Activated T-helper 17 cell treated with anti-CD3 and anti-CD28 coated beads, Interleukin-2, amount 50 U/mL, for 72 hours (primary cell): ENCODE measurements at regions not wholly inside any gene's neighbourhood (a gene's known extent, or its start where the extent isn't known, plus 50 kb on each side); places are given as distances from the start of the nearest gene placed in this dataset.
A peak's percentile ranks its signal among the peaks of the same experiment; 100 is the strongest.
"Not testable (repeated sequence)": the region's sequence is repeated elsewhere in the genome, so short reads cannot be mapped to it uniquely, and the experiment has no call there.

ENCODE experiments used
- ATAC-seq: fragments of 150-1000 bp; cut with Tn5 transposase; replicated peaks from 2 replicates; pipeline ENCODE4 v1.10.0; 2021; ENCODE audit warnings: mild to moderate bottlenecking, moderate library complexity
- H3K27ac Mint-ChIP-seq: one replicate; pipeline ENCODE4 v1.8.0; 2022; ENCODE audit warnings: mixed read lengths
- H3K27me3 Mint-ChIP-seq: one replicate; pipeline ENCODE4 v1.8.0; 2022; ENCODE audit warnings: mixed read lengths
- H3K36me3 Mint-ChIP-seq: one replicate; pipeline ENCODE4 v1.8.0; 2022; ENCODE audit warnings: low read depth, mild to moderate bottlenecking, mixed read lengths
- H3K4me1 Mint-ChIP-seq: one replicate; pipeline ENCODE4 v1.8.0; 2022; ENCODE audit warnings: mixed read lengths
- H3K4me3 Mint-ChIP-seq: one replicate; pipeline ENCODE4 v1.8.0; 2022; ENCODE audit warnings: mild to moderate bottlenecking, mixed read lengths
- H3K9me3 Mint-ChIP-seq: one replicate; pipeline ENCODE4 v1.8.0; 2022; ENCODE audit warnings: mixed read lengths

DNA sequence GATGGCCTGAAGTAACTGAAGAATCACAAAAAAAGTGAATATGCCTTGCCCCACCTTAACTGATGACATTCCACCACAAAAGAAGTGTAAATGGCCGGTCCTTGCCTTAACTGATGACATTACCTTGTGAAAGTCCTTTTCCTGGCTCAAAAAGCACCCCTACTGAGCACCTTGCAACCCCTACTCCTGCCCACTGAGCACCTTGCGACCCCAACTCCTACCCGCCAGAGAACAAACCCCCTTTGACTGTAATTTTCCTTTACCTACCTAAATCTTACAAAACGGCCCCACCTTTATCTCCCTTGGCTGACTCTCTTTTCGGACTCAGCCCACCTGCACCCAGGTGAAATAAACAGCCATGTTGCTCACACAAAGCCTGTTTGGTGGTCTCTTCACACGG lies 92.9 kb upstream of the CCDC180 start:
- ATAC-seq, H3K4me1 Mint-ChIP-seq, H3K4me3 Mint-ChIP-seq, H3K27ac Mint-ChIP-seq, H3K36me3 Mint-ChIP-seq, H3K9me3 Mint-ChIP-seq: not testable (repeated sequence)
- peaks cover 11% of the 10 kb centered on the region for H3K27me3 Mint-ChIP-seq

DNA sequence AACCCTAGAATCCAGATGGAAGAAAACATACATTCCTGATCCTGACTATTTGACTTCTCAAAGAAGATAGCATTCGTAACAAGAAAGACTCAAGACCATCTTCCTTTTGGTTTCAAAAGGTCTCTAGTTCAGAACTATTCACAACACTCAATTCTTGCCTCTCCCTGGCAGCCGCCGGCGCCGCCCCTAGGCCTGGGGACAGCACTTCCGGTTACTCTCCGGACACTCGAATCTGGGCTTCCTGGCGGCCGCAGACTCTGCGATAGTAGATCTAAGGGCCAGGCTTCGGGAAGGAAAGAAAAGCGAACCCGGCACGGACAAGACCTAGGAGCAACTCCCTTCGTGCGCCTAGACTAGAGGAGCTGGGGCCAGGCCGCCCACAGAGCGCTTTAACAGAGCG lies 107.8 kb upstream of the CCDC180 start:
- H3K27me3 Mint-ChIP-seq, H3K4me1 Mint-ChIP-seq, H3K36me3 Mint-ChIP-seq, H3K9me3 Mint-ChIP-seq, H3K4me3 Mint-ChIP-seq, ATAC-seq, H3K27ac Mint-ChIP-seq: not testable (repeated sequence)

DNA sequence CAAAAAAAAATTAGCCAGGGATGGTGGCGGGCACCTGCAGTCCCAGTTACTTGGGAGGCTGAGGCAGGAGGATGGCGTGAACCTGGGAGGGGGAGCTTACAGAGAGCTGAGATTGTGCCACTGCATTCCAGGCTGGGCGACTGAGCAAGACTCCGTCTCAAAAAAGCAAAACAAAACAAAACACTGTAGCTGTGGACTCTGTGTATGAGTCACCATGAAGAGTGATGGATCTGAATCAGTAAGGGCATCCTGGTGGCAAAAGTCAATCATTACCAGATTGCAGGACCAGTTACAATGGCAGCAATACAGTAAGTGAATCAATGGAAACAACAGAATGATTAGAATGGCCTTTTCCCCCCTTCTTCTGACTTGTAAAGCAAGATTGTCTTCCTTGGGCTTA lies 113.7 kb upstream of the CCDC180 start:
- not testable (repeated sequence) for ATAC-seq, H3K4me1 Mint-ChIP-seq, H3K27ac Mint-ChIP-seq, H3K9me3 Mint-ChIP-seq, H3K36me3 Mint-ChIP-seq, H3K27me3 Mint-ChIP-seq, H3K4me3 Mint-ChIP-seq

GRCh38 chr9:97188545-97188944 lies 118.9 kb upstream of the CCDC180 start:
- Mint-ChIP-seq H3K27ac (no peak overlapping the region), H3K4me3 (no peak overlapping the region), H3K36me3 (no peaks in the 10 kb centered on the region), H3K4me1 (no peaks in the 10 kb centered on the region), H3K9me3 (no peaks in the 10 kb centered on the region), H3K27me3 (no peaks in the 10 kb centered on the region)
- ATAC-seq: no peak

DNA sequence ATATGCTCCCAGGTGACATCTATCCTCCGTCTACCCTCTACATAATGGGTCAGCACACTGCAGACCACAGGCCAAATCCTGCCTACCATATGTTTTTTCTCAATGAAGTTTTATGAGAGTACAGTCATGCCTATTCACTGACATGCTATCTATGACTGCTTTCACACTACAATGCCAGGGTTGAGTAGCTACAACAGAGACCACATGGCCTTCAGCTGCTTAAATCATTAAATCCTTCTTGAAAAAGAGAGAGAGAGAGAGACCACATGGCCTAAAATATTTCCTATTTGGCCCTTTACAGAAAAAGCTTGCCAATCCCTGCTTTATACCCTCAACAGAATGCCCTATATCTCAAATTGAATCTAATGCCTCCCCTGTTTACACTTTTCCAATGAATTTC lies 119.8 kb upstream of the CCDC180 start:
- ATAC-seq, H3K27me3 Mint-ChIP-seq, H3K4me1 Mint-ChIP-seq, H3K4me3 Mint-ChIP-seq, H3K9me3 Mint-ChIP-seq, H3K27ac Mint-ChIP-seq, H3K36me3 Mint-ChIP-seq: not testable (repeated sequence)

DNA sequence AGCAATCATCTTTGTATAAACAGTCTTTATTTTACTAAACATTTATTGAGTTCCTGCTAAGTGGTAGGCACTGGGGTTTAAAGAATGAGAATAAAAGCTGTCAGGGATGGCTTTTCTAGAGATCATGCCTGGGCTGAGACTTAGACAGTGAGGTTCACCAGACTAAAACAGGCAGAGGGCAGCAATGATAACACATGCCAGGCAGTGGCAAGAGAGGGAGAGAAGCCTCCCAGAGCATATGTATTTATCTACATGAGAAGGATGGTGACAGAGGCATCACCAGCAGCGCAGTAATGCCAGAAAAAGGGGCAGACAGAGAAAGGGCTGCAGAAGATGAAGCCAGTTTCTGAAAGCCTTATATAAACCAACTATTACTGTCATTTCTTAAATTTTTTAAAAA lies 121.0 kb upstream of the CCDC180 start:
- no peak overlapping the region for H3K27ac Mint-ChIP-seq
- H3K4me1 Mint-ChIP-seq: no peaks in the 10 kb centered on the region
- no peak for ATAC-seq
- H3K4me3 Mint-ChIP-seq: no peak overlapping the region
- H3K9me3 Mint-ChIP-seq: no peaks in the 10 kb centered on the region
- H3K36me3 Mint-ChIP-seq: no peaks in the 10 kb centered on the region
- no peaks in the 10 kb centered on the region for H3K27me3 Mint-ChIP-seq

GRCh38 chr9:97182532-97182931 lies 124.9 kb upstream of the CCDC180 start:
- H3K36me3 Mint-ChIP-seq, H3K27ac Mint-ChIP-seq, ATAC-seq, H3K27me3 Mint-ChIP-seq, H3K9me3 Mint-ChIP-seq, H3K4me3 Mint-ChIP-seq, H3K4me1 Mint-ChIP-seq: not testable (repeated sequence)

GRCh38 chr9:97179616-97180015 lies 127.8 kb upstream of the CCDC180 start:
- H3K4me1 Mint-ChIP-seq: no peaks in the 10 kb centered on the region
- no peaks in the 10 kb centered on the region for H3K9me3 Mint-ChIP-seq
- no peaks in the 10 kb centered on the region for H3K27me3 Mint-ChIP-seq
- no peak for ATAC-seq
- no peak overlapping the region for H3K4me3 Mint-ChIP-seq
- no peaks in the 10 kb centered on the region for H3K36me3 Mint-ChIP-seq
- no peak overlapping the region for H3K27ac Mint-ChIP-seq

DNA sequence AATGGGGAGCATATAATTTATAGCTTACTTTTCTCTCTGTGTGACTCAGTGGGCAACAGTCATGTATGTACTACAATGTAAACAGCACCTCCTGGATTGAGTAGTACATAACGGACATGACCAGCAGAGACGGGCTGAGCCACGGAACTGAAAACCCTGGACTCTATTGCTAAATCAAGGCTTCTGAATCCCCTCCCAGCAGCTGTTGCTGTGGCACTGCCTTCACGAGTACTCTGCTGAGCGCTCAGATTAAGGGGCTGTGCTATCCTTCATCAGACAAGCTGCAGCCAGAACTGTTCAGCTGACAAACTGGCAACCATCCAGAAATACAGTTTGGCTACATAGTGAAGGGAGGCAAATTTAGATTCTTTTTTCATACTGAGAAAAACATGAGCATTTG lies 131.3 kb upstream of the CCDC180 start:
- Mint-ChIP-seq H3K4me3 (no peak overlapping the region), H3K36me3 (no peaks in the 10 kb centered on the region), H3K4me1 (no peaks in the 10 kb centered on the region), H3K27ac (no peak overlapping the region), H3K9me3 (peaks cover 7% of the 10 kb centered on the region), H3K27me3 (peaks cover 3% of the 10 kb centered on the region)
- no peak for ATAC-seq

- H3K9me3 Mint-ChIP-seq, H3K36me3 Mint-ChIP-seq, H3K27me3 Mint-ChIP-seq, H3K27ac Mint-ChIP-seq, H3K4me1 Mint-ChIP-seq, ATAC-seq, H3K4me3 Mint-ChIP-seq: not testable (repeated sequence)
These were observed 129.2 kb upstream of the CTSV start for GRCh38 chr9:97168174-97168573.

DNA sequence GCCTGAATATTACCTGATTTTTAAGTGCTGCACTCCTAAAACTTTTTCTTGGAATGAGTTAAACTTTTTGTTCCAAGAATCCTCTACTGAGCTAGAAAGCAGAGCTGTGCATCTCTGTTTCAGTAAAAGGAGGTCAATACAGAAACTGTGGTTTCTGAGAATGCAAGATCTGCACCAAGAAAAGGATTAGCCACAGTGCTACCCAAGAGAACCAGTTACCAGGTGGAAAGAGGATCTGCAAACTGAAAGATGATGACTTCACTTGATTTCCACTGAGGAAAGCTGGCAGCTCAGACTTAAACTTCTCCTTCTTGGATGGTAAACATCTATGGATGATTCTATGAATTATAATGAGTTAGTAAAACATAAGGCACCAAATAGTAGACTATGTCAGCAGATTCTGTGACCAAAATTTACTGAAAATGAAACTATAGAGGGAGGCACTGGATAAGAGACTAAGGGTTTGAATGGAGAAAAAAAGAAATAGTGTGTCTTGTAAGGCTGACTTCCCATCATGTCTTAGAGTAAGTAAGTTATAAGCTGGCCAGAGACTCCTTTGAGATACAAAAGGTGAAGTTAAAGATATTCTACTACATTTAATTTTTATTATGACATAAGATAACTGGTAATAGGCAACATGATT lies 127.7 kb upstream of the CTSV start:
- not testable (repeated sequence) for H3K9me3 Mint-ChIP-seq, H3K4me1 Mint-ChIP-seq, H3K36me3 Mint-ChIP-seq, H3K27me3 Mint-ChIP-seq
- Mint-ChIP-seq H3K4me3 (peak overlapping the region; percentile 59), H3K27ac (peak overlapping the region; percentile 57)
- ATAC-seq: peak; percentile 57

- H3K4me1 Mint-ChIP-seq: no peaks in the 10 kb centered on the region
- no peak overlapping the region for H3K4me3 Mint-ChIP-seq
- no peaks in the 10 kb centered on the region for H3K36me3 Mint-ChIP-seq
- no peak for ATAC-seq
- H3K27ac Mint-ChIP-seq: no peak overlapping the region
- H3K9me3 Mint-ChIP-seq: no peaks in the 10 kb centered on the region
- H3K27me3 Mint-ChIP-seq: no peaks in the 10 kb centered on the region
These were observed 121.3 kb upstream of the CTSV start for GRCh38 chr9:97160255-97160654.

GRCh38 chr9:97158722-97159121 lies 119.8 kb upstream of the CTSV start:
- H3K36me3 Mint-ChIP-seq, H3K4me1 Mint-ChIP-seq, H3K9me3 Mint-ChIP-seq, H3K27ac Mint-ChIP-seq, ATAC-seq, H3K27me3 Mint-ChIP-seq, H3K4me3 Mint-ChIP-seq: not testable (repeated sequence)

- not testable (repeated sequence) for ATAC-seq, H3K4me3 Mint-ChIP-seq, H3K27me3 Mint-ChIP-seq, H3K36me3 Mint-ChIP-seq, H3K9me3 Mint-ChIP-seq, H3K4me1 Mint-ChIP-seq, H3K27ac Mint-ChIP-seq
These were observed 116.5 kb upstream of the CTSV start for GRCh38 chr9:97155441-97155840.

- Mint-ChIP-seq H3K36me3 (no peaks in the 10 kb centered on the region), H3K9me3 (no peaks in the 10 kb centered on the region), H3K27ac (no peak overlapping the region), H3K27me3 (no peaks in the 10 kb centered on the region), H3K4me3 (no peak overlapping the region), H3K4me1 (no peaks in the 10 kb centered on the region)
- ATAC-seq: no peak
These were observed 115.0 kb upstream of the CTSV start for GRCh38 chr9:97153967-97154366.

DNA sequence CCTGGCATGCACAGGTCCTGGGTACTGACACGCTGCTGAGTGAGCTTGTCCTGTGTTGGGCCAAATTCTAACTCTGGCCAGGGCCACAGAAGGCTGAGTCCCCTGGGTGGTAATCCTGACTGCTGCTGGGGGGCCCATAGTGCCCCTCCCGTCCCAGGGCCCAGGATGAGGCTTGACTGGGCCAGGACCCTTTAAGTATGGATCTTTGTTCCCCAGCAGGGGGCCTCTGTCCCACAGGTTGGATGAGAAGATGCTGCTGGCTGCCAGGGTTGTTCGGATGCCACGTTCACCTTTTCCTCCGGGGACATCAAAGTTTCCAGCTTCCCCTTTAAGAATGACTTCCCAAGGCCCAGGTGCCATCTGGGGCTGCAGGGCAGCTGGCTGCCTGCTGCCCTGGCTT lies 114.2 kb upstream of the CTSV start:
- not testable (repeated sequence) for H3K27ac Mint-ChIP-seq, H3K4me1 Mint-ChIP-seq, H3K27me3 Mint-ChIP-seq, H3K9me3 Mint-ChIP-seq, H3K4me3 Mint-ChIP-seq, ATAC-seq, H3K36me3 Mint-ChIP-seq
